ENCODE measurements at regions not wholly inside any gene's neighbourhood (a gene's known extent, or its start where the extent isn't known, plus 50 kb on each side); places are given as distances from the start of the nearest gene placed in this dataset.
"Not testable (repeated sequence)": the region's sequence is repeated elsewhere in the genome, so short reads cannot be mapped to it uniquely, and the experiment has no call there.

DNA sequence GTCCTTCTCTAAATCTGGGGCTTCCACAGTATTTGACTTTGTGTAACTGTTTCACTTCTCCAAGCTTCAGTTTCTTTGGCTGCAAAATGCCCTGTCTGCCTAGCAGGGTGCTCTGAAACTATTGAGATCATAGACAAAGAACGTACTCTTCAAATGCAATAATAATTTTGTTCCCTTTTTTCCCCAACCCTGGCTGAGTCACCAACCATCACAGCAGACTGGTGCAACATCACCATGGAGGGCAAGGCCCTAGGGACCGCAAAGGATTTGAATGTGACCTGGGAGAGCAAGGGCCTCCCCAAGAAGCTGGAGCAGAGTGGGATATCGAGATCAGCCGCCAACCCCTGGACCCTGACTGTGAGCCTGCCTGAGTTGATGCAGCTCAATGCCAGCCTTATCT, 115.0 kb downstream of the FCRL5 start:
- Histone ChIP-seq H3K27me3 (ENCODE audit: control insufficient read depth, insufficient read depth, low read length) (peaks cover 2% of the 10 kb centered on the region), H3K4me3 (ENCODE audit: low read length) (no peak overlapping the region), H3K27ac (ENCODE audit: low read length) (no peak overlapping the region), H3K36me3 (ENCODE audit: control insufficient read depth, insufficient read depth, low read length) (no peaks in the 10 kb centered on the region), H3K4me1 (ENCODE audit: control insufficient read depth, insufficient read depth, low read length) (no peaks in the 10 kb centered on the region), H3K9me3 (replicated peaks; ENCODE audit: control insufficient read depth, low read depth, low read length) (no peaks in the 10 kb centered on the region)
- DNase-seq = no peak
- WGBS (ENCODE audit: insufficient coverage) = 89% methylated on average over 4 of the region's 4 CpGs

DNA sequence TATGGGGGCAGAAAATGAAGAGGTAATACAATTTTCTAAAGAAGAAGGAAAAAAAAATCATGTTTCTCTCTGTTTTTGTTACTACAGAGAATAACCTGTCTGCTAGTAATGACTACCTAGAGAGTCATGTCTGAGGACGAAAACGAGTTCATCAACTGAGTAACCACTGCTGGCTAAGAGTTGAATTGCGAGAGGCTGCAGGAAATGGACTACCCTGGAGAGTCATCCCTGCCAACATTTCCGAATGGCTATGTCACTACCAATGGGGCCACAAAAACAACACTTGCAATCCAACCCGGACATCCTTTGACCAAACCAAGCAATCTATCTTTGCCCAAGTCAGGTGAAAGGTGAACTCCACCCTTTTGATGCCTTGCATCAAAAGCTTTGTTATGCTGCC, 120.6 kb downstream of the FCRL5 start:
- H3K36me3 ChIP-seq (ENCODE audit: control insufficient read depth, insufficient read depth, low read length) = no peaks in the 10 kb centered on the region
- no peak overlapping the region for H3K27ac ChIP-seq (ENCODE audit: low read length)
- peaks cover 2% of the 10 kb centered on the region for H3K27me3 ChIP-seq (ENCODE audit: control insufficient read depth, insufficient read depth, low read length)
- WGBS (ENCODE audit: insufficient coverage) = 60% methylated on average over 3 of the region's 5 CpGs
- no peak for DNase-seq
- no peaks in the 10 kb centered on the region for H3K9me3 ChIP-seq (replicated peaks; ENCODE audit: control insufficient read depth, low read depth, low read length)
- H3K4me1 ChIP-seq (ENCODE audit: control insufficient read depth, insufficient read depth, low read length) = no peaks in the 10 kb centered on the region
- H3K4me3 ChIP-seq (ENCODE audit: low read length) = no peak overlapping the region

DNA sequence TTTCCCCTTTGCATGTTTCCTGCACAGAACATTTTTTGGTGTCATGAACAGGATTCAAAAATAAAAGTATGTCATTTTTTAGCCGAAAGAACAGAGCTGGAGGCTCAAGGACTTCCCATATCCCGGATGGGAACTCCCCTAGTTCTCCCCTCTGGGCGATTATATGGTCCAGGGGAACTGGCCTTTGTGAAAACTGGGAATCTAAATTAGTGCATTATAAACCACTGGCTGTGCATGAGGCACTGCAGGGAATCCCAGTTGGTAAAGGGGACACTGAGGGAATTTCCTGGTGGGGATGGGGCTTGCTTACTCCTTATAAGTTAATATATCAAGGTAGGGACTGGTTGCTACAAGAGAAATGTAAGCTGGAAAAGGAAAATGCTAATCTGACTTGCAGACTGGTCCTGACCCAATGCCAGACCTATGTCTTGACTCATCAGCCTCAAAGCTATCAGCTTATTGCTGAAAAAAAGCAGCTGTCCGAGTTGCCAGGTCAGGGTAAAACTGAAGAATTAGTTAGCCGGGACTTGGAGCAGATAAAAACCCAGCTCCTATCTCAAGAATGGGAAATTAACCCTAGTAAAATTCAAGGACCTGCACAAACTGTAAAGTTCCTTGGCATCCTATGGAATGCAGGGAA, 122.6 kb downstream of the FCRL5 start:
- no peak for DNase-seq
- 100% methylated on average over 1 of the region's 5 CpGs for WGBS (ENCODE audit: insufficient coverage)
- Histone ChIP-seq H3K36me3 (ENCODE audit: control insufficient read depth, insufficient read depth, low read length) (no peaks in the 10 kb centered on the region), H3K27ac (ENCODE audit: low read length) (no peak overlapping the region), H3K4me3 (ENCODE audit: low read length) (no peak overlapping the region), H3K27me3 (ENCODE audit: control insufficient read depth, insufficient read depth, low read length) (peaks cover 2% of the 10 kb centered on the region), H3K9me3 (replicated peaks; ENCODE audit: control insufficient read depth, low read depth, low read length) (no peaks in the 10 kb centered on the region), H3K4me1 (ENCODE audit: control insufficient read depth, insufficient read depth, low read length) (no peaks in the 10 kb centered on the region)

DNA sequence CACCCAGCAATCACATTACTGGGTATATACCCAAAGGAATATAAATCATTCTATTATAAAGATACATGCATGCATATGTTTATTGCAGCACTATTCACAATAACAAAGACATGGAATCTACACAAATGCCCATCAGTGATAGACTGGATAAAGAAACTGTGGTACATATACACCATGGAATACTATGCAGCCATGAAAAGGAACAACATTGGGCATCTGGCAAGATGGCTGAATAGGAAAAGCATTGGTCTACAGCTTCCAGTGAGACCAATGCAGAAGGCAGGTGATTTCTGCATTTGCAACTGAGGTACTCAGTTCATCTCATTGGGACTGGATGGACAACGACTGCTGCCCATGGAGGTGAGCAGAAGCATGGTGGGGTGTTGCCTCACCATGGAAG, 128.6 kb downstream of the FCRL5 start:
- H3K4me1 ChIP-seq (ENCODE audit: control insufficient read depth, insufficient read depth, low read length); H3K4me3 ChIP-seq (ENCODE audit: low read length); DNase-seq; H3K9me3 ChIP-seq (replicated peaks; ENCODE audit: control insufficient read depth, low read depth, low read length); H3K36me3 ChIP-seq (ENCODE audit: control insufficient read depth, insufficient read depth, low read length); H3K27ac ChIP-seq (ENCODE audit: low read length); H3K27me3 ChIP-seq (ENCODE audit: control insufficient read depth, insufficient read depth, low read length): not testable (repeated sequence)
- no CpG with 5 or more reads among the region's 1 CpG for WGBS (ENCODE audit: insufficient coverage)

DNA sequence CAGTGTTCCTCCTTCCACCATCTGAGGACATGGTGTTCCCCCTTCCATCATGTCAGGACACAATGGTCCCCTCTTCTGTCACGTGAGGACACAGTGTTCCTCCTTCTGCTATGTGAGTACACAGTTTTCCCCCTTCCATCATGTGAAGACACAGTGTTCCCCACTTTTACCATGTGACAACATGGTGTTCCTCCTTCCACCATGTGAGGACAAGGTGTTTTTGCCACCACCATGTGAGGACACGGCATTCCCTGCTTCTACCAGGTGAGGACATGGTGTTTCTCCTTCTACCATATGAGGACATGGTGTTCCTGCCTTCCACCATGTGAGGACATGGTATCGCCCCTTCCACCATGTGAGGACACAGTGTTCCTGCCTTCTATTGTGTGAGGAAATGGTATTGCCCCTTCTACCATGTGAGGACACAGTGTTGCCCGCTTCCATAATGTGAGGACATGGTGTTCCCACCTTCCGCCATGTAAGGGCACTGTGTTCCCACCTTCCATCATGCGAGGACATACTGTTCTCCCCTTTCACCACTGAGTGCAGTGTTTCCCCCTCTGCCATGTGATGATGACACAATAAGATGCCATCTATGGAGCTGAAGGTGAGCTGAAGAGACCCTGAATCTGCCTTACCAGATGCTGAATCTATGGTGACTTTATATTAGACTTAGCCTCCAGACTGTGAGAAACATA, 132.3 kb downstream of the FCRL5 start:
- peaks cover 3% of the 10 kb centered on the region for H3K9me3 ChIP-seq (replicated peaks; ENCODE audit: control insufficient read depth, low read depth, low read length)
- no peak overlapping the region for H3K27ac ChIP-seq (ENCODE audit: low read length)
- WGBS (ENCODE audit: insufficient coverage) = 94% methylated on average over 1 of the region's 6 CpGs
- no peaks in the 10 kb centered on the region for H3K4me1 ChIP-seq (ENCODE audit: control insufficient read depth, insufficient read depth, low read length)
- DNase-seq = no peak
- H3K27me3 ChIP-seq (ENCODE audit: control insufficient read depth, insufficient read depth, low read length) = no peaks in the 10 kb centered on the region
- H3K4me3 ChIP-seq (ENCODE audit: low read length) = no peak overlapping the region
- no peaks in the 10 kb centered on the region for H3K36me3 ChIP-seq (ENCODE audit: control insufficient read depth, insufficient read depth, low read length)

DNA sequence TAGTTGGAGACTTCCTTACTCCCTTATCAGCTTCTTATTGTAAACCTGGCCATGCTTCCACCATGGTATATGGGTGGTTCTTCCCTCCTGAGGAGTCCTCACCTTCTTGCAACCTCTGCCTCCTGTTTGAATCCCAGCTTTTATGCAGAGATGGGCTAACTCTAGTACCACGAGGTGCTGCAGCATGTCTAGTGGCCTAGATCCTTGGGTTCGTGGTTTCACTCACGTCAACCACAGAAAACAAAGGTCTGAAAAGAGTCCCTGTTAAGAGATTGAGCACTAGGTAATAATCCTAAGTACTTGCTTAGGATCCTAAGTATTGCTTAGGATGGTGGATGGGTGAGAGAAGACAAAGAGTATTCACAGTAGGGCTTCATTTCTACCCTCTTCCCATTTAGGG, 133.7 kb downstream of the FCRL5 start:
- no peak overlapping the region for H3K27ac ChIP-seq (ENCODE audit: low read length)
- no peak for DNase-seq
- no peaks in the 10 kb centered on the region for H3K27me3 ChIP-seq (ENCODE audit: control insufficient read depth, insufficient read depth, low read length)
- H3K4me3 ChIP-seq (ENCODE audit: low read length) = no peak overlapping the region
- 100% methylated on average over 2 of the region's 3 CpGs for WGBS (ENCODE audit: insufficient coverage)
- no peaks in the 10 kb centered on the region for H3K4me1 ChIP-seq (ENCODE audit: control insufficient read depth, insufficient read depth, low read length)
- no peaks in the 10 kb centered on the region for H3K36me3 ChIP-seq (ENCODE audit: control insufficient read depth, insufficient read depth, low read length)
- H3K9me3 ChIP-seq (replicated peaks; ENCODE audit: control insufficient read depth, low read depth, low read length) = peaks cover under 1% of the 10 kb centered on the region

DNA sequence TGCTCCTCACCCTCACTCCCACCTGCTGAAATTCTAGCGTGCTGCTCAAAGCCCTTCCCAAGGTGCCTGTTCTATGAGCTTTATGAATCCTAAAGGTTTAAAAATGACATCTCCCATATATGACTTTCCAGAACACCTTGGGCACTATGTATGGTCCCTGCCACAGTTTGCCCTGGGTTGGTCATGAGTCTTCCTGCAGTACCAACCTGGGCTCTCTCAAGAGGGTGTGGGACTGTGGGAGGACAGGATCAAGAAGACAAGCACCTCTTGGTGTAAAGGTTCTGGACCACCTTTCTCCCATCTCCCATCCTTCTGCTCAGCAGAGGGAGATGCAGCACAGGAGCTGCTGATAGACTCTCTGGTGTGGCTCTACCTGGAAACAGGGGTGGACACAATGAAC, 134.1 kb downstream of the FCRL5 start:
- no peaks in the 10 kb centered on the region for H3K36me3 ChIP-seq (ENCODE audit: control insufficient read depth, insufficient read depth, low read length)
- WGBS (ENCODE audit: insufficient coverage) = 100% methylated on average over 1 of the region's 1 CpG

DNA sequence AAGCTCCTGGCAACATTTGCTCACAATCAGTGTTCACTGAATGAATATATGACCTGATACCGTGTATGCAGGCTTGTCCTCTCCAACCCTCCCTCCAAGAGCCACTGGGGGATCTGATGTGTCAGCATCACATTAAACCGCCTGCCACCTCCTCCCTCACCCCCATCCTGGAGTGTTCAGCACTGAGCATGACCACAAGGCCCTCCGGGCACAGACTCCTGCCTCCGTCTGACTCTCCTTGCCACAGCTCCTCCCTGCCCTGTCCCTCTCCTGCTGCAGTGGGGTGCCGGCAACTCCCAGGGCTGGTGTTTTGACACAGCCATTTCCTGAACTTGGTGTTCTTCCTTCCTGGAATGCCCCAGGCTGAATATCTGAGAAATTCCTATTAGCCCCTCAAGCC, 136.7 kb downstream of the FCRL5 start:
- Histone ChIP-seq H3K36me3 (ENCODE audit: control insufficient read depth, insufficient read depth, low read length) (no peaks in the 10 kb centered on the region), H3K27me3 (ENCODE audit: control insufficient read depth, insufficient read depth, low read length) (no peaks in the 10 kb centered on the region)
- WGBS (ENCODE audit: insufficient coverage) = 69% methylated on average over 5 of the region's 5 CpGs

More for the DNA sequence above, 134.1 kb downstream of the FCRL5 start:
- Histone ChIP-seq H3K27ac (ENCODE audit: low read length) (no peak overlapping the region), H3K4me3 (ENCODE audit: low read length) (no peak overlapping the region), H3K9me3 (replicated peaks; ENCODE audit: control insufficient read depth, low read depth, low read length) (no peaks in the 10 kb centered on the region), H3K27me3 (ENCODE audit: control insufficient read depth, insufficient read depth, low read length) (no peaks in the 10 kb centered on the region), H3K4me1 (ENCODE audit: control insufficient read depth, insufficient read depth, low read length) (no peaks in the 10 kb centered on the region)
- no peak for DNase-seq

DNA sequence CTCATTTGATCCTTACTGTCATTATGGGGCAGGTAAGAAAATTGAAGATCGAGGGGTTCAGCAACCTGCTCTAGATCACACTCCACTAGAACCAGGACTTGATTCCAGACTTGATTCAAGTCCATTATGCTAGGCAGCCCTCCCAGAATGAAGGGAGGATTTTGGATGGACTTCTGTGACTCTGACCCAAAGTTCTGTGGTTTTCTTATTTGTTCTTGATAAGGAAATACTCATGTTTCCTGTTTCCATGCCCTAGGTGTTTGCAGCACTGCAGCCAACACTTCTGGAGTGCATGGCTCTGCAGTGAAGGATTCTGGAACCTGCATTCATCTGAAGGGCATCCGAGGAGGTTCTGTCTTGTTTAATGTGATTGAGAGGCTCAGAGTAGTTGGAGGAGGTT, 140.0 kb downstream of the FCRL5 start:
- no peak for DNase-seq
- no peaks in the 10 kb centered on the region for H3K27me3 ChIP-seq (ENCODE audit: control insufficient read depth, insufficient read depth, low read length)
- H3K27ac ChIP-seq (ENCODE audit: low read length) = no peak overlapping the region
- 100% methylated on average over 1 of the region's 2 CpGs for WGBS (ENCODE audit: insufficient coverage)
- H3K4me1 ChIP-seq (ENCODE audit: control insufficient read depth, insufficient read depth, low read length) = no peaks in the 10 kb centered on the region
- H3K4me3 ChIP-seq (ENCODE audit: low read length) = no peak overlapping the region
- H3K9me3 ChIP-seq (replicated peaks; ENCODE audit: control insufficient read depth, low read depth, low read length) = no peaks in the 10 kb centered on the region
- no peaks in the 10 kb centered on the region for H3K36me3 ChIP-seq (ENCODE audit: control insufficient read depth, insufficient read depth, low read length)

More for the DNA sequence above, 136.7 kb downstream of the FCRL5 start:
- Histone ChIP-seq H3K27ac (ENCODE audit: low read length) (no peak overlapping the region), H3K9me3 (replicated peaks; ENCODE audit: control insufficient read depth, low read depth, low read length) (no peaks in the 10 kb centered on the region), H3K4me3 (ENCODE audit: low read length) (no peak overlapping the region), H3K4me1 (ENCODE audit: control insufficient read depth, insufficient read depth, low read length) (no peaks in the 10 kb centered on the region)
- DNase-seq = no peak

DNA sequence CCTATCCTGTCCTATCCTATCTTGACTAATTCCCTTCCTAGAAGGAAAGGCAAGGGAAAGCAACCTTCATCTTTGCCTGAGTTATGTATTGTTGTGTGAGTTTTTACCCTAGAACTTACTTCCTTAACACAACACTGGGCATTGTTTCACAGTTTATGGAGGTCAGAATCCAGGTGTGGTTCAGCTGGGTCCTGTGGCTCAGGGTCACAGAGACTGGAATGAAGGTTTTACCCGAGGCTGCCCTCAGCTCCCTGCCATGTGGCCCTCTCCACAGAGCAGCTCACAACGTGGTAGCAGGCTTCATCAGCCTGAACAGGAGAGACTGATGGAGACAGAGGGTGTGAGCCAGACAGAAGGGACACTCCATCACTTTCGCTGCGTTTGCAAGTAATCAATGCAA, 140.5 kb downstream of the FCRL5 start:
- DNase-seq = no peak
- no peak overlapping the region for H3K4me3 ChIP-seq (ENCODE audit: low read length)
- H3K36me3 ChIP-seq (ENCODE audit: control insufficient read depth, insufficient read depth, low read length) = no peaks in the 10 kb centered on the region
- H3K27me3 ChIP-seq (ENCODE audit: control insufficient read depth, insufficient read depth, low read length) = no peaks in the 10 kb centered on the region
- H3K27ac ChIP-seq (ENCODE audit: low read length) = no peak overlapping the region
- WGBS (ENCODE audit: insufficient coverage) = 76% methylated on average over 3 of the region's 4 CpGs
- no peaks in the 10 kb centered on the region for H3K9me3 ChIP-seq (replicated peaks; ENCODE audit: control insufficient read depth, low read depth, low read length)
- H3K4me1 ChIP-seq (ENCODE audit: control insufficient read depth, insufficient read depth, low read length) = no peaks in the 10 kb centered on the region
